SK-N-SH (cell line): ENCODE measurements at regions not wholly inside any gene's neighbourhood (a gene's known extent, or its start where the extent isn't known, plus 50 kb on each side); places are given as distances from the start of the nearest gene placed in this dataset.

Source experiments
- CTCF ChIA-PET: fragments of 300-600, 350-600 bp; formaldehyde crosslinking; extraction: SDS; loops from one replicate; lab custom pipeline; 2021; lab: Yijun Ruan, JAX
- POLR2A ChIA-PET: fragments of 350-600 bp; sonication (Branson Sonifier 250); formaldehyde crosslinking; extraction: SDS; loops from one replicate; lab custom pipeline; 2020; ENCODE audit warnings: antibody characterized with exemption, inconsistent platforms; lab: Yijun Ruan, JAX
- DNase-seq: peaks from one replicate; pipeline ENCODE4 v3.0.0; 2012
- H2AFZ ChIP-seq: fragments of 200-600 bp; sonication (generic); 2 replicates; pipeline ENCODE4 v1.8.1; 2016; ENCODE audit warnings: antibody characterized with exemption, mild to moderate bottlenecking, low read depth
- H3F3A ChIP-seq: fragments of 200-600 bp; sonication (generic); replicated peaks from 2 replicates; pipeline ENCODE3; 2016; ENCODE audit warnings: antibody characterized with exemption, mild to moderate bottlenecking; ENCODE audit not compliant: insufficient read depth
- H3K27ac ChIP-seq, 2 experiments: fragments of 200-500 bp in 1 of 2; fragments of 200-600 bp in 1 of 2; sonication (Bioruptor generic) in 1 of 2; sonication (generic), shearing (Covaris generic) in 1 of 2; 2 replicates each; pipeline versions ENCODE4 v1.5.1 to v1.6.1; 2014 to 2016; ENCODE audit warnings: low read depth in 2 of 2, inconsistent platforms in 1 of 2, low read length in 1 of 2, mild to moderate bottlenecking in 1 of 2, mixed read lengths in 1 of 2
- H3K27me3 ChIP-seq: fragments of 200-600 bp; sonication (generic), shearing (Covaris generic); 2 replicates; pipeline ENCODE4 v1.6.1; 2016; ENCODE audit warnings: mixed run types; ENCODE audit not compliant: insufficient read depth
- H3K36me3 ChIP-seq, 2 experiments: fragments of 200-500 bp in 1 of 2; fragments of 200-600 bp in 1 of 2; sonication (Bioruptor generic) in 1 of 2; sonication (generic) in 1 of 2; replicated peaks in 1 of 2; 2 replicates each; pipeline versions ENCODE3 to v1.5.1; 2014 to 2016; ENCODE audit warnings: low read length in 1 of 2, mild to moderate bottlenecking in 1 of 2; ENCODE audit not compliant: insufficient read depth in 2 of 2, control insufficient read depth in 1 of 2
- H3K4me1 ChIP-seq, 2 experiments: fragments of 200-500 bp in 1 of 2; fragments of 200-600 bp in 1 of 2; sonication (Bioruptor generic) in 1 of 2; sonication (generic), shearing (Covaris generic) in 1 of 2; 2 replicates each; pipeline versions ENCODE4 v1.5.1 to v1.6.1; 2014 to 2016; ENCODE audit warnings: low read depth in 1 of 2, low read length in 1 of 2, mixed run types in 1 of 2; ENCODE audit not compliant: insufficient read depth in 2 of 2, control insufficient read depth in 1 of 2
- H3K4me2 ChIP-seq: fragments of 200-600 bp; sonication (generic), shearing (Covaris generic); 2 replicates; pipeline ENCODE4 v1.6.1; 2017; ENCODE audit warnings: mixed run types
- H3K4me3 ChIP-seq, 2 experiments: fragments of 200-500 bp in 1 of 2; fragments of 200-600 bp in 1 of 2; sonication (Bioruptor generic) in 1 of 2; sonication (generic), shearing (Covaris generic) in 1 of 2; 2 replicates each; pipeline versions ENCODE4 v1.5.1 to v1.8.1; 2014 to 2016; ENCODE audit warnings: low read depth in 2 of 2, inconsistent platforms in 1 of 2, low read length in 1 of 2, mild to moderate bottlenecking in 1 of 2, mixed read lengths in 1 of 2, moderate library complexity in 1 of 2
- H3K79me2 ChIP-seq: fragments of 200-600 bp; sonication (generic); 2 replicates; pipeline ENCODE4 v1.8.1; 2017; ENCODE audit warnings: mild to moderate bottlenecking; ENCODE audit not compliant: insufficient read depth
- H3K9ac ChIP-seq: fragments of 200-600 bp; sonication (generic); 2 replicates; pipeline ENCODE4 v1.6.1; 2017; ENCODE audit warnings: mixed run types
- H3K9me2 ChIP-seq: fragments of 200-600 bp; sonication (generic); 2 replicates; pipeline ENCODE4 v1.6.1; 2017; ENCODE audit warnings: mixed run types
- H3K9me3 ChIP-seq: fragments of 200-600 bp; sonication (generic); 2 replicates; pipeline ENCODE4 v1.6.1; 2017; ENCODE audit warnings: mixed run types, mild to moderate bottlenecking, moderate library complexity
- H4K20me1 ChIP-seq: fragments of 200-600 bp; sonication (generic); 2 replicates; pipeline ENCODE4 v1.6.1; 2017; ENCODE audit warnings: mild to moderate bottlenecking, mixed run types; ENCODE audit not compliant: insufficient read depth
- CTCF ChIP-seq: fragments of 200-600 bp; sonication (generic); IDR thresholded peaks from 2 replicates; pipeline ENCODE4 v1.6.1; 2017; ENCODE audit warnings: antibody characterized with exemption, mild to moderate bottlenecking, moderate library complexity
- ELF1 ChIP-seq: IDR thresholded peaks from 2 replicates; pipeline ENCODE4 v1.4.0; 2012
- EP300 ChIP-seq, 2 experiments: IDR thresholded peaks; 2 replicates each; pipeline versions ENCODE4 v1.4.0 to v1.6.1; 2012; ENCODE audit warnings: borderline replicate concordance in 1 of 2, low read depth in 1 of 2, low read length in 1 of 2
- EZH2phosphoT487 ChIP-seq: fragments of 200-600 bp; sonication (generic); IDR thresholded peaks from 2 replicates; pipeline ENCODE4 v1.6.1; 2017; ENCODE audit warnings: low read depth, mixed run types, mild to moderate bottlenecking, antibody characterized with exemption, moderate library complexity, borderline replicate concordance
- FOSL2 ChIP-seq: IDR thresholded peaks from 2 replicates; pipeline ENCODE4 v1.4.0; 2012; ENCODE audit warnings: low read depth, mild to moderate bottlenecking, moderate library complexity, borderline replicate concordance
- IRF3 ChIP-seq: fragments of 150-350 bp; IDR thresholded peaks from 2 replicates; pipeline ENCODE4 v1.6.1; 2016; ENCODE audit warnings: mild to moderate bottlenecking, low read depth, low read length
- JUND ChIP-seq: IDR thresholded peaks from 2 replicates; pipeline ENCODE4 v1.4.0; 2012
- MEF2A ChIP-seq: IDR thresholded peaks from 2 replicates; pipeline ENCODE4 v1.4.0; 2012; ENCODE audit warnings: low read depth, borderline replicate concordance
- MXI1 ChIP-seq: IDR thresholded peaks from 2 replicates; pipeline ENCODE4 v1.6.1; 2012; ENCODE audit warnings: mild to moderate bottlenecking, low read depth, low read length, improper control_type of control experiment
- POLR2AphosphoS5 ChIP-seq: IDR thresholded peaks from 2 replicates; pipeline ENCODE4 v1.6.1; 2012; ENCODE audit warnings: low read depth, low read length
- RAD21 ChIP-seq: IDR thresholded peaks from 2 replicates; pipeline ENCODE4 v1.6.1; 2012; ENCODE audit warnings: mild to moderate bottlenecking, low read length
- SIN3A ChIP-seq: IDR thresholded peaks from 2 replicates; pipeline ENCODE4 v1.6.1; 2012; ENCODE audit warnings: low read depth, mild to moderate bottlenecking, low read length, moderate library complexity, borderline replicate concordance
- SMC3 ChIP-seq: IDR thresholded peaks from 2 replicates; pipeline ENCODE4 v1.6.1; 2012; ENCODE audit warnings: low read depth, low read length, improper control_type of control experiment
- TEAD4 ChIP-seq: IDR thresholded peaks from 2 replicates; pipeline ENCODE4 v1.4.0; 2012; ENCODE audit warnings: mild to moderate bottlenecking, borderline replicate concordance; ENCODE audit not compliant: insufficient read depth
- ZBTB33 ChIP-seq: IDR thresholded peaks from 2 replicates; pipeline ENCODE4 v1.4.0; 2012; ENCODE audit warnings: low read depth, borderline replicate concordance
- WGBS: methylation state at CpG from one replicate; pipeline ENCODE4 v1.1.6; 2017; ENCODE audit warnings: low lambda C conversion rate; 5-methylcytosine and 5-hydroxymethylcytosine counted together

- H3K4me2 ChIP-seq: no peak overlapping the region
- H2AFZ ChIP-seq: peak overlapping the region; percentile 33; the same call in 1 of the 2 replicates
- no peaks in the 10 kb centered on the region for H3K27me3 ChIP-seq
- H3K79me2 ChIP-seq: no peaks in the 10 kb centered on the region
- no peak overlapping the region for H3K9ac ChIP-seq
- H3K9me2 ChIP-seq: no peaks in the 10 kb centered on the region
- H3K4me3 ChIP-seq: no peak overlapping the region
- no peaks in the 10 kb centered on the region; the same call in 1 of the 2 replicates for H3K9me3 ChIP-seq
- no peaks in the 10 kb centered on the region for H3K36me3 ChIP-seq
- peak; percentile 10 for DNase-seq
- H3K4me1 ChIP-seq: no peaks in the 10 kb centered on the region
- no peak overlapping the region for H3K27ac ChIP-seq
- no peaks in the 10 kb centered on the region for H4K20me1 ChIP-seq
- H3F3A ChIP-seq: no peaks in the 10 kb centered on the region
- TF ChIP-seq ELF1 (no peak), SIN3A (no peak), MXI1 (no peak), JUND (no peak), RAD21 (peak; percentile 54), ZBTB33 (no peak), MEF2A (no peak), EZH2phosphoT487 (no peak), SMC3 (peak; percentile 45), EP300 (IDR thresholded peaks at IDR 0.05; ENCODE audit: borderline replicate concordance in 1 of 2, low read depth in 1 of 2, low read length in 1 of 2) (no peak), IRF3 (no peak), POLR2AphosphoS5 (no peak), TEAD4 (no peak), CTCF (peak; percentile 41), FOSL2 (no peak)
- 77% methylated on average over 1 of the region's 1 CpG for WGBS
- CTCF ChIA-PET: no interaction called here
- POLR2A ChIA-PET: no interaction called here
Observed at GRCh38 chr13:33441015-33441414, 155.5 kb upstream of the STARD13 start.
